Left colon (tissue), 2 donors: ENCODE measurements at regions not wholly inside any gene's neighbourhood (a gene's known extent, or its start where the extent isn't known, plus 50 kb on each side); places are given as distances from the start of the nearest gene placed in this dataset.
A peak's percentile ranks its signal among the peaks of the same experiment; 100 is the strongest.
"Not testable (repeated sequence)": the region's sequence is repeated elsewhere in the genome, so short reads cannot be mapped to it uniquely, and the experiment has no call there.

ENCODE experiments used
- ATAC-seq: fragments of 200-7000 bp; cut with Tn5 transposase; one replicate; pipeline ENCODE4 v1.9.1; 2020; ENCODE audit warnings: mild to moderate bottlenecking, moderate library complexity
- DNase-seq, 2 donors: peaks; one replicate each; pipeline ENCODE4 v3.0.0-alpha.2; 2020
- intact Hi-C, 2 donors: fragments of 100-400 bp; cut with DNase I in 1 of 2; cut with micrococcal nuclease in 1 of 2; formaldehyde crosslinking; loops; one replicate each; pipeline versions ENCODE4 v1.11.2 to v1.14.0; 2022; cut with DNase I, micrococcal nuclease
- donor health status: DM: no; HTN: no; CAD: no.
- donor health status: DM: yes; HTN: yes; CAD: no.

GRCh38 chr16:29202642-29203041 lies 203.9 kb downstream of the NPIPB11 start:
- DNase-seq, intact Hi-C loops: not testable (repeated sequence)
- peak; percentile 71 for ATAC-seq

GRCh38 chr16:29202025-29202632 lies 204.4 kb downstream of the NPIPB11 start:
- ATAC-seq, result peak; percentile 22
- DNase-seq, intact Hi-C loops: not testable (repeated sequence)

GRCh38 chr16:29201296-29202024 lies 205.1 kb downstream of the NPIPB11 start:
- not testable (repeated sequence) for DNase-seq, ATAC-seq

GRCh38 chr16:29200681-29201080 lies 205.8 kb downstream of the NPIPB11 start:
- ATAC-seq, DNase-seq, intact Hi-C loops: not testable (repeated sequence)

More at GRCh38 chr16:29201296-29202024, 205.1 kb downstream of the NPIPB11 start:
- intact Hi-C loops, result not testable (repeated sequence)

DNA sequence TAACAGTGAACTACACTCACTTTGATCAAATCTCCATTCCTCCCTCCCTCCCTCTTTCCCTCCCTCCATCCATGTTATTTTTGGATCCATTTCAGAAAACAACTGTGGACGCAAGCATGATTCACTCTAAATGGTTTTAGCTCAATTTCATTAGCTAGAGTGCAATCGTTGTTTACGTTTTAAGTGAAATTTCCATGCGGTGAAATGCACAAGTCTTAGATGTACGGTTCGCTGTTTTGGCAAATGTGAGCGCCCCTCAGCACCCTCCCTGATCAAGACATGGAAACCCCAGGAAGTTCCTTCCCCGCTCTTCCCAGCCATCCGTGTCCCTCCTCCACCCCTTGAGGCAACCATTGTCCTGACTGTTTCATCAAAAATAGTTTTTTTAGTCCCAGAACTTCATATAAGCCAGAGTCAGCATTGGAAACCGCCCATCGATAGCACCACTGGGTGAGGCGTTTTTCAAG lies 206.3 kb downstream of the NPIPB11 start:
- intact Hi-C loops, DNase-seq, ATAC-seq: not testable (repeated sequence)

GRCh38 chr16:29199626-29200025 lies 206.9 kb downstream of the NPIPB11 start:
- peak; percentile 15 for ATAC-seq
- DNase-seq, intact Hi-C loops: not testable (repeated sequence)

DNA sequence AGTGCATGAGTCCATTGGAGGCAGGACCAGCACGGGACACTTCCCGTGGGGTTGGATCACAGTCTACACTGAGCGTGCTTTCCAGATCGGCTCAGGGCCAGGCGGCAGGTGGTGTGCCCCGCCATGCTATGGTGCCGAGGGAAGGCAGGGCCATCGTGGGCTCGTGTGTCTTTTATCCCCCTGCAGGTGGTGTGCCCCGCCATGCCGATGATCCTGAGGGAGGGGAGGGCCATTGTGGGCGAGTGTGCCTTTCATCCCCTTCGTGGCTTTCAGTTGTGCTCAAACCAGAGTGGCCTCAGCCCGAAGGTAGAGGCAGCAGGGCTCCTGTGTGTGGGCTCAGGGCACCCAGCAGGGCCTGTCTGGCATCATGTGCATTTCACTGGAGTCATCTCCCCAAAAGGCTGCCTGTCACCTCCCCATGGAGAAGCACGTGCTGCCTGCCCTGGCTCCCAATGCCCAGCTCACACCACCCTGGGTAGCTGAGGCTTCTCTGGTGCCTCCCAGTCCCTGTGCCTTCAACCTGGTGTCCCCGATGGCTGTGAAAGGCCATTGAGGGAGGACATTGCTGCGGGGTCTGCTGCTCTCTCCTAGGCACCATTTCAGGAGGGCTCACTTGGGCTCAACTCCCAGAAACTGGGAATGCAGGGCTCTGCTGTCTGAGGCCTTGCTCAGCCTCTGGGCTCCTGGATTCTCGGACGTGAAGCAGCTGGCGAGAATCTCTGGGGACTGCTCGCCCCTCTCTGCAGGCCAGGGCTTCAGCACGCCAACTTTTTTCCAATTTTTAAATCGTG lies 207.6 kb downstream of the NPIPB11 start:
- DNase-seq, result no peak
- intact Hi-C loops, result no loop called here
- ATAC-seq, result no peak

DNA sequence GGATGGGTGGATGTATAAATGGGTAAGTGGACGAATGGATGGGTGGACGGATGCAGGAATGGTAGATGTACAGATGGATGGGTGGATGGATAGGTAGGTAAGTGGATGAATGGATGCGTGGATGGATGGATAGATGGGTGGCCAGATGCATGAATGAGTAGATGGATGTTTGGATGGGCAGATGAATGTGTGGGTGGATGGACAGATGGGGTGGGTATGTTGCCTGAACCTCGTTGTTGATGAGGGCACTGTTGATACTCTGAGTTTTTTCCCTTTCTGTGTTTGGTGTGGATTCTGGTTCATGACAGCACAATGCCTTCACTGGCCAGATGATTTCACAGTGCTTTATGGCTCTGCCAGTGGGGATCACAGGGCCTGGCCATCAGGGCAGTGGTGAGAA lies 208.3 kb downstream of the NPIPB11 start:
- intact Hi-C loops, result no loop called here
- ATAC-seq (no peak), DNase-seq (no peak)

DNA sequence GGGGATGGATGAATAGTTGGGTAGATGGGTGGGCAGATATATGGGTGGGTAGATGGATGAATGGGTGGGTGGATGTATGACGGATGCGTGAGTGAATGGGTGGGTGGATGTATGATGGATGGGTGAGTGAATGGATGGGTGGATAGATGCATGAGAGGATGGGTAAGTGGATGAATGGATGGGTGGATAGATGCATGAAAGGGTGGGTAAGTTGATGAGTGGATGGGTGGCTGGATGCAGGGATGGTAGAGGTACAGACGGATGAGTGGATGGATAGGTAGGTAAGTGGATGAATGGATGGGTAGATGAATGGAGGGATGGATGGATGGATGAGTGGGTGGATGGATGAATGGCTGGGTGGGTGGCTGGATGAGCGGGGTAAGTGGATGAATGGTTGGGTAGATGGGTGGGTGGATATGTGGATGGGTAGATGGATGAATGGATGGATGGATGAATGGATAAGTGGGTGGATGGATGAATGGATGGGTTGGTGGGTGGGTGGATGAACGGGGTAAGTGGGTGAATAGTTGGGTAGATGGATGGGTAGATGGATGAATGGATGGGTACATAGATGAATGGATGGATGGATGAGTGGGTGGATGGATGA lies 208.9 kb downstream of the NPIPB11 start:
- intact Hi-C loops, ATAC-seq, DNase-seq: not testable (repeated sequence)

- not testable (repeated sequence) for DNase-seq, ATAC-seq
Measured at GRCh38 chr16:29196746-29197145, 209.8 kb downstream of the NPIPB11 start.

DNA sequence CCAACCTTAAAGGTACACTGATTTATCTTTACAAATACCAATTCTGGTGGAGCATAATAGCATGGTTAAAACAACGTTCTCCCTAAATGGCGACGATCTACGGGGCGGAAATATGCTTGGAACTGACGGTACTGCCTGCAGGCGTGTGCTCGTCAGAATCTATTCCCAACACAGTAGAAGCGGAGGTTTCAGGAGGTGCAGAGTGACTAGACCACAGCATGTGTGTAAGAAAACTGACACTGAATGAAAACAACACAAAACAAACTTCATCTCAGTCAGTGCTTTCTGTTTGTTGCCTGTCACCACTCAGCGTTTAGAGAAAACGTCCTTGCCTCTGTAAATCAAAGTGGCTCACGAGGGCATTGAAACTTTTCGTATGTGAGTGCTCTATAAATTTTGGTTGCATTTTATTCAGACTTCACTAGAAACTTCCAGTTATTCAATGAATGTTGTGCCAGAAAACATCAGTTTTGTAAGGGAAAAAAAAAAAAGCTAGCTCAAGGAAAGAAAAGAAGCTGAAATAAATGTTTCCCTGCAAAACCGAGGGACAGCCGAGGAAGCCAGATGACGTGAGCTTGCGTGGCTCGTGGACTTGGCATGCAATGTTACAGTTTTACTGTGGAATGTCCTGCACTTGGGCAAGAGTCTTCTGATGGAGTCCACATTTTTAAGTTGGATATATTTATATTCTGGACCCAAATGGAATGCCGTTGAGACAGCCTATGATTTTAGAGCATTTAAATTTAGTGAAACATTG lies 210.4 kb downstream of the LAT start:
- intact Hi-C loops, ATAC-seq, DNase-seq: not testable (repeated sequence)

More at GRCh38 chr16:29196746-29197145, 209.8 kb downstream of the NPIPB11 start:
- intact Hi-C loops, result not testable (repeated sequence)

DNA sequence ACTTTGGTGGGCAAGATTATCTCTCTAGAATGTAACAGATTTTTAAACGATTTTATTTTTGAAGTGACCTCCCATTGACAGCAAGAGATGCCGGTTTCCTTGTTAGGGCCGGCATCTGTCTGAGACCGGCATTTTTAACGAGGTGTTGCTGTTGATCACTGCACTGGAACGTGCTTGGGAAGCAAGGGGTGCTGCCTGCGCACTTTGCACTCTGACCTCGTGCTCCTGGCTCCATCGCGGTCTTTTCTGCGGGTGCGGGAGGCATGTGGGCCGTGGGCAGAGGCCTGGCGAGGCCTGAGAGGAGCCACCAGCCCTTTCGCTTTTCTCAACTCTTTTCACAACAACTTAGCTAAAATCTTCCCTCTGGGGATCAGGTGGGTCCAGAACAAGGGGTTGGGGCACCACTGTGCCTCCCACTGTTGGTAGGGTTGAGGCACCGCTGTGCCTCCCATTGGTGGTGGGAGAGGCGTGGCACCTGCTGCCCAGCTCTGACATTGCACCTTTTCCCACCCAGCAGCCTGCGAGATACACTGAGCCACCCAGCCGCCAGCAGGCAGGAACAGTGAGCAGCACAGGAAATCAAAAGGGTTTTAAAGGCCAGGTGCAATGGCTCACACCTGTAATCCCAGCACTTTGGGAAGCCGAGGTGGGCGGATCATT lies 209.5 kb downstream of the LAT start:
- ATAC-seq, DNase-seq, intact Hi-C loops: not testable (repeated sequence)

GRCh38 chr16:29193634-29194033 lies 208.8 kb downstream of the LAT start:
- ATAC-seq, DNase-seq, intact Hi-C loops: not testable (repeated sequence)

GRCh38 chr16:29193248-29193574 lies 208.4 kb downstream of the LAT start:
- DNase-seq, ATAC-seq, intact Hi-C loops: not testable (repeated sequence)

DNA sequence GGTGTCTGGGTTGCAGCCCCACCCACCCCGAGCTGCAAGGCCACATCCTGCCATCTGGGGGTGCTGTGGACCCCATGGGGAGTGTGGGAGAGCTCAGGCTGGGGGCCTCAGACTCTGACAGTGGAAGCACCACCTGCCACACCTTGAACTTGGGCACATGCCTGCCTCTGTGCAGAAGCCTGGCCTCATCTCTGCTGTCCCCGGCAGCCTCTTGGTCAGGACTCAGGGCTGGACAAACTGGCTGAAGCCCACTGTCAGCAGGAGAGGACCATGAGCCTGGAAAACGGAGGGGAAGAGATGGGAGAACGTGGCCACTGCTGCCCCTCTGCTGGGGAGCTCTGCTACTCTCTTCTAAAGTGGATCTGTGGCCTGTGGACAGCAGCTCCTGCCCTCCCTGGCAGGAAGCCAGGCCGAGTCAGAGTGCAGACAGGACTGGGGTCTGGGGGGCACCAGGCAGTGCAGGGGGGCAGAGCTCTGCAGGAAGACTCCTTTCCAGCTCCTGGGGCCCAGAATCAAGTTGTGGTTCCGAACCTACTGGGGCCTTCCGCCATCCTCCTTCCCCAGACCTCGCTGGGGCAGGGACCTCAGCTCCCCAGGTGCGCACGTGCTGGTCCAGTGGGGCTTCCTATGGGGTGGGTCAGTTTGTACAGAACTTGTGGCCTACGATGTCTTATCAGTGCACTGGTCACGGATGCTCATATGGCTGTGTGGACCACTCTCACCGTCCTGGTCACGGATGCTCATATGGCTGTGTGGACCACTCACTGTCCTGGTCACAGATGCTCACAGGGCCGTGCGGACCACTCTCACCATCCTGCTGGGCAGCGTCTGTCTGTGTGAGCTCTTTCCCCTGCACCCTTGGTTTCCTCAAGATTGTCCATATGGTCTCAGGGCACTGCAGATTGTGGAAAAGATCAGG lies 207.7 kb downstream of the LAT start:
- intact Hi-C loops, result no loop called here
- no peak for ATAC-seq
- no peak for DNase-seq

DNA sequence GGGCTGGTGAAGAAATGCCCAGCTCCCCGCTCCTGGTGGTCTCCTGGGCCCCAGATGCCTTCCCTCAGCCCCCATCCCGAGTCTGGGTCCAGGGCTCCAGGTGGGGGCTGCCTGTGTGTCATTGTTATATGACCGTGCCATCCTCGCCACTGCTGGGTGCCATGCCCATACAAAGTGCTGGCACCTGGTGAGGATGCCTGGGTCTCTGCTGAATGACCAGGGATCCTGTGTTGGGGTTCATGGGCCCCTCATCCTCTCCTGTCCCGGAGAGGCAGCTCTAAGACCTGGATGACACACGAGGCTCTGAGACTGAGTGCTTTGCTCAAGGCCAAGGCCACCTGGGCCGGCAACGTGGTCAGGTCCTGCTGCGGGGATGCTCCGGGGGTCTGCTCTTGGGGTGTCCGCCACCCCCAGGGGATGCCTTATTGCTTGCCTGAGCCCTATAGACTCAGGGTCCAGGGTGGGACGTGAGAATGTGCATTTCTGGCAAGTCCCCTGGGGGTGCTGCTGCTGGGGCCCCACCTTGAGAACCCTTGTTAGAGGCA lies 206.9 kb downstream of the LAT start:
- not testable (repeated sequence) for DNase-seq, ATAC-seq

More for the DNA sequence above, 206.9 kb downstream of the LAT start:
- intact Hi-C loops, result not testable (repeated sequence)
